H1 (cell line): ENCODE measurements at regions not wholly inside any gene's neighbourhood (a gene's known extent, or its start where the extent isn't known, plus 50 kb on each side); places are given as distances from the start of the nearest gene placed in this dataset.

ENCODE experiments used
- POLR2A ChIP-seq, 2 experiments: IDR thresholded peaks; 1 replicate in 1 of 2; 2 replicates in 1 of 2; pipeline ENCODE4 v1.6.1; 2011; ENCODE audit warnings: low read depth in 2 of 2, low read length in 2 of 2, mild to moderate bottlenecking in 2 of 2; ENCODE audit errors: control extremely low read depth in 1 of 2
- TF ChIP-seq, protein P1 (sequence below): IDR thresholded peaks from 2 replicates; pipeline ENCODE4 v1.6.1; 2011; ENCODE audit warnings: low read length, improper control_type of control experiment
- TF ChIP-seq, protein P2 (sequence below), 3 experiments: IDR thresholded peaks; 1 replicate in 2 of 3; 2 replicates in 1 of 3; pipeline versions ENCODE4 v1.5.1 to v1.6.1; 2011; ENCODE audit warnings: low read length in 3 of 3, mild to moderate bottlenecking in 3 of 3, inconsistent platforms in 2 of 3, low read depth in 1 of 3, moderate library complexity in 1 of 3; ENCODE audit not compliant: insufficient read depth in 1 of 3; ENCODE audit errors: control extremely low read depth in 1 of 3
- TF ChIP-seq, protein P3 (sequence below): IDR thresholded peaks from 2 replicates; pipeline ENCODE4 v1.6.1; 2012; ENCODE audit warnings: inconsistent platforms

DNA sequence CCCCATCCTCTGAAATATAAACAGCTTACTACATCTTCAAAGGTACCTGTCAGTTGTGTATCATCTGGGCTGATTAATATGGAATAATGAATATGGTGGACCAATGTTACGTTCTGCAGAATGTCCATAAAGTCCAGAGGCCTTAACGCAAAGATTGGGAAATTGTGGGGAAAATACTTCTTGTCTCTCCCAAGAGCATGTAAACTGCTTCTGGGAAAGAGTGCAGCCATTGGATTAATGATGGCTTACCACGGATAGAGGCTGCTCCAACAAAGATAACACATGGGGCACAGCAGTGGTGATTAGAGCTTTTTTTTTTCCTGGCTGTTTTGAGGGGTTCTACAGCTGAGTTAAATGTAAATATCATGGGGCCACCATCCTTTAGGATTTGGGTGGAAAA is 340.4 kb upstream of the AKR1E2 start:
- TF ChIP-seq, protein P1, sequence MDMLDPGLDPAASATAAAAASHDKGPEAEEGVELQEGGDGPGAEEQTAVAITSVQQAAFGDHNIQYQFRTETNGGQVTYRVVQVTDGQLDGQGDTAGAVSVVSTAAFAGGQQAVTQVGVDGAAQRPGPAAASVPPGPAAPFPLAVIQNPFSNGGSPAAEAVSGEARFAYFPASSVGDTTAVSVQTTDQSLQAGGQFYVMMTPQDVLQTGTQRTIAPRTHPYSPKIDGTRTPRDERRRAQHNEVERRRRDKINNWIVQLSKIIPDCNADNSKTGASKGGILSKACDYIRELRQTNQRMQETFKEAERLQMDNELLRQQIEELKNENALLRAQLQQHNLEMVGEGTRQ, result no peak
- TF ChIP-seq, protein P2, sequence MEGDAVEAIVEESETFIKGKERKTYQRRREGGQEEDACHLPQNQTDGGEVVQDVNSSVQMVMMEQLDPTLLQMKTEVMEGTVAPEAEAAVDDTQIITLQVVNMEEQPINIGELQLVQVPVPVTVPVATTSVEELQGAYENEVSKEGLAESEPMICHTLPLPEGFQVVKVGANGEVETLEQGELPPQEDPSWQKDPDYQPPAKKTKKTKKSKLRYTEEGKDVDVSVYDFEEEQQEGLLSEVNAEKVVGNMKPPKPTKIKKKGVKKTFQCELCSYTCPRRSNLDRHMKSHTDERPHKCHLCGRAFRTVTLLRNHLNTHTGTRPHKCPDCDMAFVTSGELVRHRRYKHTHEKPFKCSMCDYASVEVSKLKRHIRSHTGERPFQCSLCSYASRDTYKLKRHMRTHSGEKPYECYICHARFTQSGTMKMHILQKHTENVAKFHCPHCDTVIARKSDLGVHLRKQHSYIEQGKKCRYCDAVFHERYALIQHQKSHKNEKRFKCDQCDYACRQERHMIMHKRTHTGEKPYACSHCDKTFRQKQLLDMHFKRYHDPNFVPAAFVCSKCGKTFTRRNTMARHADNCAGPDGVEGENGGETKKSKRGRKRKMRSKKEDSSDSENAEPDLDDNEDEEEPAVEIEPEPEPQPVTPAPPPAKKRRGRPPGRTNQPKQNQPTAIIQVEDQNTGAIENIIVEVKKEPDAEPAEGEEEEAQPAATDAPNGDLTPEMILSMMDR (IDR thresholded peaks at IDR 0.05; ENCODE audit: control extremely low read depth in 1 of 3, insufficient read depth in 1 of 3, low read depth in 1 of 3, low read length in 3 of 3), result no peak
- TF ChIP-seq, protein P3, sequence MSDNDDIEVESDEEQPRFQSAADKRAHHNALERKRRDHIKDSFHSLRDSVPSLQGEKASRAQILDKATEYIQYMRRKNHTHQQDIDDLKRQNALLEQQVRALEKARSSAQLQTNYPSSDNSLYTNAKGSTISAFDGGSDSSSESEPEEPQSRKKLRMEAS, result no peak
- TF ChIP-seq POLR2A (IDR thresholded peaks at IDR 0.05; ENCODE audit: control extremely low read depth in 1 of 2, low read depth in 2 of 2, low read length in 2 of 2), result no peak
